Cortex of kidney (tissue), 1 donor: ENCODE measurements at regions not wholly inside any gene's neighbourhood (a gene's known extent, or its start where the extent isn't known, plus 50 kb on each side); places are given as distances from the start of the nearest gene placed in this dataset.

Source experiments
- DNase-seq: peaks from one replicate; lab custom pipeline; 2025; lab: John Stamatoyannopoulos, UW

DNA sequence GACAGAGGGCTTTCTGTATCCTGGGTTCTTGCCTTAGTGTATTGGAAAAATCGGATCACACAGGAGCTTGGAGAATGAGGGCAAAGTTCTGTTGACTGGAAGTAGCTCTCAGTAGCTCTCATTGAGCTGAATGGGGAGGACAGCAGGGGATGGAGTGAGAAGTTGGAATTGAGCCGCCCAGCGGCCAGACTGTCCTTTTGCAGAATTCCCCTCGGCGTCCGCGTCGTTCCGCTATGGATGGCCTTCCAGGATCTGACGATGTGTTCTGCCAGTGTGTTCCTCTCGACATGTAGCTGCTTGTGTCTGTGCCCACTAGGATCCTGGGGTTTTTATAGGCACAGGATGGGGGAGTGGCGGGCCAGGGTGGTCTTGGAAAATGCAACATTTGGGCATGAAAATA is 351.8 kb upstream of the SEMA3A start:
- no peak for DNase-seq

DNA sequence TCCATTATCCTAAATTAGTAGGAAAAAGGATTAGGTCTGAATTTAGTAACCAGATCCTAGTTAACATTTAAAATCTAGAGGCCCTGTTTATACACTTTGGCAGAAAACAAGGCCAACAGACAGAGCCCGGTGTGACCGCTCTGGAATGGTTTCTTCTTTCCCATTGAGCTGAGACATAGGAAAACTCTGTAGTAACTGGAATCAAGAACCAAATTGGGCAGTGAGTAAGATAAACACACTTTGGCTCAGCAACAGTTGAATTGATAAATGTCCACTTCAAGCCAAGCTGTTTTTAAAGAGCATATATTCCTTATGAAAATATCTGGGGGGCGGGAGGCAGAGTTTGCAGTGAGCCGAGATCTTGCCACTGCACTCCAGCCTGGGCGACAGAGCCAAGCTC is 343.7 kb upstream of the SEMA3A start:
- DNase-seq, result no peak

DNA sequence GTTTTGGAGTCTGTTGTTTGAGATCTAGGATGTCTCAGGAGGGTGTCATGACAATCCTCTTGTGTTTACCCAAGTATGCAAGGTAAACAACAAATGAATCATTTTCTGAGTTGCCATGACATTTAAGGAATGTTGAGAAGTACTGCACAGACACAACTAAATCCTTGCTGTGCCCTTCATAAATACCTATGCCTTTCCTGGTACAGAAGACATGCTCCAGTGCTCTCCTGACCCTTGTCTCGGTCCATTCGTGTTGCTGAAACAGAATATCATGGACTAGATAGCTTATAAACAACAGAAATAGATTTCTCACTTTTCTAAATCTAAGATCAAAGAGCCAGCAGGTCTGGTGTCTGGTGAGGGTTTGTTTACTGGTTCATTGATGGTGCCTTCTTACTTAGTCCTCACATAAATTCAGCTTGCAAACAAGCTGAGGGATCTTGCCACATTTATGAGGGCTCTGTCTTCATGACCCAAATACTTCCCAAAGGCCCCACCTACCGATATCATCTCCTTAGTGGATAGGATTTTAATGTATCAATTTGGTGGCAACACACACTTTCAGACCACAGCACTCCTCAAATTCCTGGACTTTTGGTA is 341.8 kb upstream of the SEMA3A start:
- no peak for DNase-seq

DNA sequence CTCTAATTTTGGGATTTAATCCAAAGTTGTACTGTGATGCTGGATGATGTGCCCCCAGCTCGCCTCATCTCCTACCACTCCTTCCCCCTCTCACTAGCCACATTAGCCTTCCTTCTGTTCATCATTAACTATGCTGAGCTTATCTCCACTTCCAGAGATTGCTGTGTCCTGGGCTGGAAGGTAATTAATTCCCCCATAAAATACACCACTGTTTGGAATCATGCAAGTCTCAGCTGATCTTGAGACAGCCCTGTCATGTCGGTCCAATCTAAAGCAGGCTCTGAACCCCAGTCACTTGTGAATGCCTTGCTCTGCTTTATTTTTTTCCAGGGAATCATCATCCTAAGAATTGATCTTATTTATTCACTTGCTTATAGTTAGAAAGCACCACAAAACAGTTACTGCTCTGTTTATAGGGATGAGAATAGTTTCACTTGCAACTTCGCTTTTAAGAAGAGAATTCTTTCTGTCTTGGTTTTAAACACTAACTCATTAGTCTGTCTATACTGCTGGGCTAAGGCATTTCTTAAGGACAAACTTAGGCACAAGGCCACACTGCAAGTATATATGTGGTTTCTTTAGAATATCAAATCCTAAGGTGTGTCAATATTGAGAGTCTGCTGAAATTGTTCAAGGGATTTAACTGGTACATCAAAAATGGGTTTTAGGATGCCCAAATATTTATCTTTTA is 341.1 kb upstream of the SEMA3A start:
- no peak for DNase-seq

DNA sequence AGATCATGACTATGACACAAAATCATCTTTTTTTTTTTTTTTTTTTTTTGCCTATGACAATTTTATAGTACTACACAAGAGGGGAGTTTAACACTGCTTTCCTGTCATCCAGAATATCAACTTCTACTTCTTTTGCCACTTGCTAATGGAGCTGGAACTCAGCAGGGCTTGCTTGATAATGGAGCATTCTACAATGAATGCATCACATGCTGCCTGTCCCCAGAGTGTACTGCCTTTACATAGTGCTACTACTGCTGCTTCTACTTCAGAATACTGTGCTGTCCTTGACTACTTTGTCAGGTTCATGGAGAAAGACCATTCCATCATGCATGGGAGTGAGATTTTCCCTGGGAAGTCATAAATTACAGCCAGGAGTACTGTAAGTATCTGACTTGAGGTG is 338.6 kb upstream of the SEMA3A start:
- DNase-seq, result no peak

DNA sequence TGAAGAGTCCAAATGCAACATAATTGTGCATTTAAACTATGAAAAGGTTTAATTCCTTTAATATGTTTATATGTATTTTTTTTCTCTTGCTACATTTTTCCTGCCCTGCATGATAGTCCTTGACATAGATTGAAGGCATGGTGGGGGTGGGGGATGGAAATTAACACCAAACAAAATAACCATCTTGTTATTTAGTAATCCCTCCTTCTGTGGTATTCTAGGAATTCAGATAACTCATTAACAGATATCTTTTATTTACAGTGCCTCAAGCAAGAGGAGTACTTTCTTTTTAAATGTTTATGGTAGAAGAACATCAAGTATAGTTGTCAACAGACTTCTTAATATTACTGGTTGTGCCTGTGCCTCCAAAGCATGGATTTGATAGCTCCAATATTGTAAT is 337.6 kb upstream of the SEMA3A start:
- no peak for DNase-seq

DNA sequence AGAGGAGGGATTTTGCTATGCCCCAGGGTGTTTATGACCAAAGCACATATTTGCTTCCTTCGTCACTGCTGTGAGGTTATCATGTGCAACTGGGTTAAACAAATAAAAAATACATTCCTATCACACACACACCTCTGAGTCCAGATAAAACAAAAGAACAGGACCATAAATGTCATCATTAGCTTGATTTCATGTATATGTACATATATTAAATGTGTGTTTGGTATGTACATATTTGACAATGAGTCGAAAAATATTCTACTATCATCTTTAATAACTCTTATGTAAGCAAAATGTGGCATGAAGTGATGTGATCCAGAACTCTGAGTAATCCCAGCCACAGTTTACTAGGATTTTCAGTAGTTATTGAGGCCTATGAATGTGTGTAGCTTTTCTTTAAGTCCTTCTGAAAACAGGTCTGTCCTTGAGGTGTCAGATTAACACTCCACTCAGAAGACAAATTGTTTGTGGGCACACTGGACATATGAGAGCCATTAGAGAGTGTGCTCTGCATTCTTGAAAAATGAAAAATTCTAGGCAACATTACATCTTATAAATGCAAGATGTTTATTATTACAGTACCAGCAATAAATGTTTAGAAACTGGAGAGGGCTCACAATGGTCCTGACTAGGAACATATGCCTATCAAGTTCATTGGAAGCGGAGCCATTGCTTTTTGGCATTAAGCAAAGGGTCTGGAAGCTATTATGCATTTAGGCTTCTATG is 335.1 kb upstream of the SEMA3A start:
- DNase-seq, result no peak

DNA sequence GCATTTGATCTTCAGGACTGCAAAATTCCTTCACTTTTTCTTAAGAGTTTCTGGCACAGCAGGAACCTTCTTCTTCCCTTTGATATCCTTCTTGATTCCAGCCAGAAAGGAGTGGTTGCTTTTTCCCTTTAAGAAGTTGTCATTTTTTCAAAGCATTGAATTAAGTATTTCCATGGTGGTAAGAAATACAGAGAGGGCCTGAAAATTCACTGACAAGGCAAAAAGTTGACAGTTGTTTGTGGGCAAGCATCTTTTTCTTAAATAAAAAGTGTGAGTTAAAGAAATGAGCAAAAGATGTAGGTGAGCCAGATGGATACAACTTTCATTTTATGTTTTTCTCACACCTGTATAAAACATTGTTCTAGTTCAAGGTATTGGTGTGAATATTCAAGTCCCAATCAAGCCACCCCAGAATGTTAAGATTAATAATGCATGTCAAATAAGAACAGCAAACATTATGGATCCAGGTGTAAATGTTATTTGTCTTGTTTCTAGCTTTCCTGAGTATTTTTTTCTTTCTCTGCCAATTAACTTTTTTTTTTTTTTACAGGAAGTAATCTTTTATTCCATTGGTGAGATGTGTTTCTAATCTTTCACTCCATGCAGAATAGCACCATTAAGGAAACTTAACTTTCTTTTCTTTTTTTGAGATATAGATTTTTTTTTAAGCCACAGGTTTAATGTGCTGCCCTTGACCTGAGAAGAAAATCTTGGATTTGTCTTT is 334.3 kb upstream of the SEMA3A start:
- DNase-seq, result no peak

DNA sequence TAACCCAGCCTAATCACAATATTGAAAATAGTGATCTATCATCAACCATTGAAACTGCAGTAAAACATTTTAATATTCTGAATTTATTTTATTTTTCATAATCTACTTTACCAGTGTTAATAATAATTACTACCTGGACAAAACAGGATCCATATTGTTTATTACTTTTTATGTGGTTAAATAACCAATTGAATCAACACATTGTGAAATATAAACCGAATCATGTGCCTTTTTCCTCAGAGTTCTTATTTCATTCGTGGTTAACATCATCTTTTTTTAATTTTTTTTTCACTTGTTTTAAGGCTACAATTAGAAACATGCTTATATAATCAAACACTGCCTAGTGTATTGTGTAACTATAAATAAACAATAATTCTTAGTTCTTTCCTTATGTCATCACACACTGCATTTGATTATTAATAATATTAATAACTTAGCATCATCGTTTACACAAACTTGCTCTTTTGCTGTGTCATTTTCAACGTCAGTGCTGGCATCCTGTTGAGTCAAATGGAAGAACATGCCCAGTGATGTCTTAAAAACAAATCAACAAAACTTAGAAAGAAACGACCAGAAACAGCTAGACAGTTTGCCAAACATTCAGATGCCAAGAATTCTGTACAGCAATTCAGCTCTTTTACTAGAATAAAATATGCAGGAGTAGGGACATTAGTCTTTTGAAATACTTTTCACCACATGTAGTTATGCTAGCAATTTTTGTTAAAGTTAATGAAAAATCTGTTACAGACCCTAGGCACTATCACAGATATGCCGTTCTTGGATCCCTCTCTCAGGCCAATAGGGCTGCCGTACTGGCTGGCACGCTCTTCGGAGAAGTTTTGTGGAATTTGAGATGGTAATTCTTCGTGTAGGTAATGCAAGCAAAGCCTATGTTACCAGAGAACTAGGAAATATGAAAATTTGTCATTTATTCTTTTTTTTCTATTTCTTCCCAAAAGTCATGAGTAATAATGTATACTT is 330.4 kb upstream of the SEMA3A start:
- DNase-seq, result no peak

DNA sequence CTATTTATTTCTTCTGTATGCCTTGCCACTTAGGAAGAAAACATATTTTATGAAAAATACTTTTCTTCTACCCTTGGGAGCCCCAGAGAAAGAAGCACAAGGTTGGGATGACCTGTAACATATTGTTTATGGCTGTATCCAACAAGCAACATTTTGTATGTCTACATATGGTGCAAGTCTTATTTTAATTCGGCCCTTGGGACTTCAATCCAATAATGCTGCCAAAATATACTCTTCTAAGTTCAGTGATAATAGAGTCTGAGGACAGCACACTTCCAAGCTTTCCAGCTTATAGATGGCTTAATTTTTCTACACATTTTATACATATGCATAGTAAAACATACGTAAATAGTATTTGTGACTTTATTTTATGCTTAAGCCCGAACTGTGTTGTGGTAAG is 318.5 kb upstream of the SEMA3A start:
- no peak for DNase-seq

DNA sequence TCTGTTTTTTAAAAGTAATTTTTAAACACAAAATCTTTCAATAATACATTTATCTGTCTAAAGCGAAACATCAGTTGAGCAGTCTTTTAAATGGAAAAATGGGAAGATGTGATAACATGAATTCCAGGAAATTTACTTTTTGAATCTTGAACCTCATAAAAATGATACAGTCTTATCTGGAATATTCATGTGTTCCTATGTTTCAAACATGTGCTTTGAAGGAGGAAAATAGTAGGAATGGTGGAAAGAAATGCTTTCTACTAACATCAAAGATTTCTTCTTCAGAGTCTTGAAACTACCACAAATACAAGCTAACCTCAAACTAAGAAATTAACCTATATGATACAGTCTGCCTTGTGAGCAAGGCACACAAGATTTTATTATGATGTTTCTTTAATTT is 317.5 kb upstream of the SEMA3A start:
- DNase-seq, result no peak

DNA sequence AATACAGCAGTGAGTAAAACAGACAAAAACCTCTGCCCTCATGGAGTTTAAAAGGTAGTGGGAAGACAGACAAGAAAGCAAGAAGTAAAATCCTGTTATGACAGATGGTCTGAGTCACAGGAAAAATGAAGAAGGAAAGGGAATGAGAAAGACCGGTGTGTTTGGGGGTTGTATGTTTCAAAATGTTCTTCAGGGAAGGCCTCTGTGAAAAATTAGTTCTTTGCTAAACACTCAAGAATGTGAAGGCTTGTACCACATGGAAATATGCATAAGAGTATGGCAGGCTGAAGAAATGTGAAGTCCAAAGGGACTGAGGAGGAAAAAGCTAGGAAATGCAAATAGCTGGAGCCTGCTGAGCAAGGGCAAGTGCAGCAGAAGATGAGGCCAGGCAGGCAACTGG is 315.9 kb upstream of the SEMA3A start:
- DNase-seq, result no peak

DNA sequence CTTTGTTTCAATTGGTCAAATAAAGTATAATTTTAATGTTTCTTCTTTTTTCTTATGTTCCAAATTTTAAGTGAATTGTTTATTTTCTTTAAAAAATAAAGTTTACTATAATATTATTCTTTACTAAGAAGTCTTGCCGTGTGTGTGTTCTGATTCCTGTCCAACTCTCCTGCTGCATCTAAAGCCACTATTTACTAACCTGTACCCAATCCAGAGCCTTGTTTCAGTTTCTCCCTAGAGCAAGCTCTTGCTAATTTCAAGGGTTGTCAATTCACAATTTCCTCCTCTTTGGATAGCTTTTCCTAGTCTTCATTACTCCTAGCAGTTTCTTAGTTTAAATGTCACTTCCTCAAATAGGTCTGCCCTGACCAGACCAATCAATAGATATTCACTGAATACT is 314.9 kb upstream of the SEMA3A start:
- DNase-seq, result no peak

DNA sequence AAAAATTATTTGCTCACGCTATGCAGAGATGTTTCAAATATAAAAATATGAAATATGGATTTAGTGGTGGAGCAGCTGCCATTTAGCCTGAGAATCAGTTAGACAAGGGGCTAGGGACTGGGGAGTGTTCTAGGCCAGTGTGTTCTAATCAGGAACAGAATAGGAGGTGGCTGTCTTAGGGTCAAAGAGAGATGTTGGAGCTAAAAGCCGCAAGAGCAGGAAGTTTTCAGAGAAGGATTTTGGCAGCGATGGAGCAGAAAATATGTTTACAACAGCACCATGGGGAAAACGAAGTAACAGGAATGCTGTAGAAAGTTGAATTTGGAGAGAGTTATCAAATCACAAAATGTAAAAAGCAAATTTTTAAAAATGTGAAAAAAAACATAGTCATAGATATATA is 314.0 kb upstream of the SEMA3A start:
- DNase-seq, result no peak

DNA sequence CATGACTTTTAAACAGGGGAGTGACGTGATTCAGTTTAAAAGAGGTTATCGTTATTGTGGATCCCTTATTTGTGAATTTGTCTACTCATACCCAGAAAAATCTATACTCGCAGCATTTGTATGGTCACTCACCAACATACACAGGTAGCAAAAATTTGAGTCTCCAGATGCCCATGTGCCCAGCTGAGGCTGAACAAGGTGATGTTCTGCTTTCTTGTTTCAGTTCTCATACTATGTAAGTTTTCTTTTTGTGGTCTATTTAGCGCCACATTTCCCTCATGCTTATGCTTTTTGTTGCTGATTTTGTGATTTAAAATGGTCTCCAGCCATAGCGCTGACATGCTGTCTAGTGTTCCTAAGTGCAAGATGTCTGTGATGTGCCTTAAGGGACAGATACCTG is 312.9 kb upstream of the SEMA3A start:
- no peak for DNase-seq

DNA sequence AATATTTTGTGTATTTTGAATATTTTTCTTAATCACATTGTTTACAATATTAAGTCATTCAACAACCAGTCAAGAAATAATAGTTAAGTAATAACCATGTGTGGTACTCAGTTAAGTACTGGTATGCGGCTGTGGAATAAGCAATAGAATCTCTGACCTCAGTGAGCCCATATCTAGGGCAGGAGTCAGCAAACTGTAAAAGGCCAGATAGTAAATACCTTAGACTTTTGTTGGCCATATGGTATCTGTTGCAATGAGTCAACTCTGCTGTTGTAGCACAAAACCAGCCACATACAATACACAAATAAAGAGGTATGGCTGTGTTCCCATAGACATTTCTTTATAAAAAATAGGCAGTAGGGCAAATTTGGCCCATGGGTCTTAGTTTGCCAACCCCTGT is 311.6 kb upstream of the SEMA3A start:
- DNase-seq, result no peak

DNA sequence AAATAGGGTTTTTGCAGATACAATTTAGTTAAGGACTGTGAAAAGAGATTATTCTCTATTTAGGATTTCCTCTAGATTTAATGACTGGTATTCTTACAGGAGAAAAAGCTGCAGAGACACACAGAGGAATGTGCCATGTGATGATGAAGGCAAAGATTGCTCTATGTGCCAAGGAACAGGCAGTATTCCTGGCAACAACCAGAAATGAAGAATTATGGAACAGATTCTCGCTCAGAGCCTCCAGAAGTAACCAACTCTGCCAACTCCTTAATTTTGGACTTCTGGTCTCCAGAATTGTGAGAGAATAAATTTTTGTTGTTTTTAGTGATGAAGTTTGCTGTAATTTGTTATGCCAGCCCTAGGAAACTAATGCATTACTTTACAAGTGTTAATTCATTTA is 307.6 kb upstream of the SEMA3A start:
- no peak for DNase-seq

DNA sequence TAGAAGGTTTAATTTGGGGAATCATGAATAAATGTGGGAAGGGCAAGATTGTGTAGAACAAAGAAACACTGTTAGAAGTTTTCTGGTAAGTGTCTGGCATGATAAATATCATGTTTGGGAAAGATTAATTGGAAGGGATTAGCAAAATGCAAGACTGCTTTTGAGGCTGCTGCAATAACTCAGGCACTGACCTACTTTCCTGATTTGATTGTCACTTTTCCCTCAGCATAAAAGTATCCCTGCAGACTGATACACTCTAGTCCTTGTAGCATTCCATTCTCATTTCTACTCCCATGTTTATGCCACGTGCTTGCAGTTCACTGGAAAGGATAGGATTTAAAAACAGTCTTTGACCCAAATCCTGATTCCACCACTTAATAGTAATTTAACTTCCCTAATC is 303.3 kb upstream of the SEMA3A start:
- DNase-seq, result no peak

DNA sequence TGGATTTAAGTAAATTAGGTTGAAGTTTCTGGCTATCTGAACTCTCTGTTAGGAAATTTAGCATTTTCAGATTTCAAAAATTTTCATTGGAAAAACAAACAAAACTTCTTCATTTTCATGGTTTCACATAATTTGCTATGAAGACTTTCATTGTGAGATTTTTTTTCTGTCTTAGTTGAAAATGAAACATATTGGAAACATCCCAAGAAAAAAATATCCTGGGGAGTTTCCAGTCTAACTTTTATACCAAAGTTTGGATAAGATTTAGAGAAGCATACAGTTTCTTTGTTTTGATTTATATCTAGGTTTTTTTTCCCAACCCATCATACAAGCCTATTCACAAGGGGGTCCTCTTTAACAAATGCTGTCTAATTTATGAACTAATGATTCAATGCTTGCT is 300.5 kb upstream of the SEMA3A start:
- DNase-seq, result no peak

DNA sequence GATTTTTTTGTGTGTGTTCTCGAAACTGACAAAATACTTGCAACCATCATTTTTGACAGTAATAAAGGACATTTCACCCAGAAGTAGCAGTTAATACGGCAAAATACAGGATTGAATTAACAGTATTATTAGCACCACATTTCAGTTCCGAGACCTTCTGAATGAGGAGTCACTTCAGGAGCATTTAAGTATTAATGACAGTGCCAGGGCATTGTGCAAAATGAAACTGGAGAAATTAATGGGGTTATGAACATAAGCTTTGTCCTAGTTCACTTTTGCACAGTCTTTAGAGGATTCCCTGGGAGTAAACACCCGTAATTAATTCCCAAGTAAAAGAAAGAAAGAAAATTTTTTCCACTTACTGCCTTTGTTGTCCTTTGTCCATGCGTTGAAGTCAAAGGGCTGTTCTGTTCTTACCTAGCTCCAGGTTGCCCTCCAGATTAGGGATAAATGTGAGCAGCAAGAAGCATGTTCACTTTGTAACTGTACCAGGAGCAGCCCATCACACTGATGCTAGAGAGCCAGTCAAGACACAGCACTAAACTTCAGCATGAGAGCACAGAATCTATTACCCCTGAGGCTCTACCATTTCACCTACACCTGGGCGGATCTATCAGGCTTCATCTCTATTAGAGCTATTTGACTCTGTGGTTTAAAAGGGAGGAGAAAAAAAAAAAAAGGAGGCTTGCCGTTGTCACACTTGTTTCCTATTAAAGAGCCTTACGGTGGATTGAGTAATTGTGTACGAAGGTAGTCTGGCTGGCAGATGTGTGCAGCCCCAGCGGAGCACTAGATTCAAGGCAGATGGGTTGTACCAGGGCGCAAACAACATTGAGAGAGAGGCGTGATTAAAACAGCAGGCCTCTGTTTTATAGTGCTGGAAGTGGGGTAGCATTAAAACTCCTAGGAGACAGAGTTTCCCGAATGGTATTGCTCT is 297.8 kb upstream of the SEMA3A start:
- no peak for DNase-seq

DNA sequence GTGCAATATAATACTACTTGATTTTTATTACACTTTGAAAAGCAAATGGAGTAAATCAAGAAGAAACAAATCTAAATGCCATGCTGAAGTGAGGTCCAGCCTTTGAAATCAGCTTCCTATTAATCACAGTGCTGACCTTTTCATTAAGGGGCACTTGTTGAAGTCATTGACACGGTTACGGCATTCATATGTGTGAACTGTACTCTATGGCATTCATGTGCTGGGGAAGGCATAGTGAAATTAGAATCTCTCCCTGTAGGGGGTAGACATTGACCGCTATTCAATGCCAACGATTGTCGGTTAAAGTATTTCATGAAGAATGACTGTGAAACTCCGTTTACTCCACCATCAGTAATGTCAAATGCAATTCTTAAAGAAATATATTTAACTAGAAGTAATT is 296.1 kb upstream of the SEMA3A start:
- no peak for DNase-seq
